Coronary artery (tissue), 2 donors: ENCODE measurements at regions not wholly inside any gene's neighbourhood (a gene's known extent, or its start where the extent isn't known, plus 50 kb on each side); places are given as distances from the start of the nearest gene placed in this dataset.

Experiments used
- DNase-seq: peaks from one replicate; pipeline ENCODE4 v3.0.0-alpha.2; 2017; ENCODE audit warnings: low spot score
- H3K27ac ChIP-seq, 2 donors: fragments of 200-600 bp; sonication (generic); one replicate each; pipeline ENCODE4 v1.5.1; 2016 to 2019
- H3K4me3 ChIP-seq: fragments of 200-600 bp; sonication (generic); 2 replicates; pipeline ENCODE4 v1.5.1; 2016; ENCODE audit warnings: mild to moderate bottlenecking, moderate library complexity
- CTCF ChIP-seq: fragments of 200-600 bp; sonication (generic); IDR thresholded peaks from one replicate; pipeline ENCODE4 v1.5.1; 2019; ENCODE audit warnings: antibody characterized with exemption

GRCh38 chr10:130824230-130825014, 487.1 kb downstream of the TCERG1L start:
- TF ChIP-seq CTCF, result no peak
- no peak for DNase-seq
- H3K4me3 ChIP-seq, result no peak overlapping the region
- H3K27ac ChIP-seq, result no peak overlapping the region

- no peak for DNase-seq
- no peak for TF ChIP-seq CTCF
- H3K27ac ChIP-seq, result no peak overlapping the region
Observed at GRCh38 chr10:130833596-130833995, 477.9 kb downstream of the TCERG1L start.

GRCh38 chr10:130834170-130834569, 477.4 kb downstream of the TCERG1L start:
- H3K4me3 ChIP-seq, result no peak overlapping the region
- no peak for DNase-seq

More at GRCh38 chr10:130833596-130833995, 477.9 kb downstream of the TCERG1L start:
- H3K4me3 ChIP-seq, result no peak overlapping the region

GRCh38 chr10:130834573-130834972, 476.9 kb downstream of the TCERG1L start:
- TF ChIP-seq CTCF, result no peak
- no peak overlapping the region for H3K27ac ChIP-seq
- DNase-seq, result no peak

More at GRCh38 chr10:130834170-130834569, 477.4 kb downstream of the TCERG1L start:
- H3K27ac ChIP-seq, result no peak overlapping the region
- TF ChIP-seq CTCF, result no peak

GRCh38 chr10:130835068-130835467, 476.5 kb downstream of the TCERG1L start:
- H3K4me3 ChIP-seq, result no peak overlapping the region
- no peak overlapping the region for H3K27ac ChIP-seq
- DNase-seq, result no peak
- TF ChIP-seq CTCF, result no peak

More at GRCh38 chr10:130834573-130834972, 476.9 kb downstream of the TCERG1L start:
- no peak overlapping the region for H3K4me3 ChIP-seq

- no peak for DNase-seq
- no peak for TF ChIP-seq CTCF
- Histone ChIP-seq H3K4me3 (no peak overlapping the region), H3K27ac (no peak overlapping the region)
Observed at GRCh38 chr10:130836344-130836743, 475.2 kb downstream of the TCERG1L start.

- no peak for DNase-seq
- no peak for TF ChIP-seq CTCF
- H3K4me3 ChIP-seq, result no peak overlapping the region
- H3K27ac ChIP-seq, result no peak overlapping the region
Observed at GRCh38 chr10:130843051-130843653, 468.4 kb downstream of the TCERG1L start.
